Panc1 (cell line): ENCODE measurements at regions not wholly inside any gene's neighbourhood (a gene's known extent, or its start where the extent isn't known, plus 50 kb on each side); places are given as distances from the start of the nearest gene placed in this dataset.
"Not testable (repeated sequence)": the region's sequence is repeated elsewhere in the genome, so short reads cannot be mapped to it uniquely, and the experiment has no call there.

Experiments
- ATAC-seq: fragments of 200-7000 bp; cut with Tn5 transposase; 2 replicates; pipeline ENCODE4 v1.9.1; 2020; ENCODE audit warnings: mild to moderate bottlenecking, moderate library complexity
- BruUV-seq: library from RNA; stranded (reverse); fragments of 400-500 nt; replicated peaks from 2 replicates; lab custom pipeline; 2021; lab: Mats Ljungman, UMichigan
- CTCF ChIA-PET: fragments of 300-600 bp; sonication (Branson Sonifier 250); formaldehyde crosslinking; loops from one replicate; lab custom pipeline; 2022; ENCODE audit warnings: antibody characterized with exemption; lab: Charles Lee
- POLR2A ChIA-PET: fragments of 300-600 bp; sonication (Branson Sonifier 250); formaldehyde crosslinking; loops from one replicate; lab custom pipeline; 2022; ENCODE audit warnings: antibody characterized with exemption; lab: Charles Lee
- DNase-seq: peaks from one replicate; pipeline ENCODE4 v3.0.0-alpha.2; 2010; ENCODE audit warnings: low read depth, low spot score
- H3K27ac ChIP-seq: 2 replicates; pipeline ENCODE4 v1.5.1; 2011; ENCODE audit warnings: mild to moderate bottlenecking, low read length, inconsistent platforms
- H3K27me3 ChIP-seq: fragments of 200-500 bp; sonication (Bioruptor generic); 2 replicates; pipeline ENCODE4 v1.6.0; 2014; ENCODE audit warnings: low read length, inconsistent platforms; ENCODE audit not compliant: control insufficient read depth, insufficient read depth
- H3K36me3 ChIP-seq: fragments of 200-500 bp; sonication (Bioruptor generic); 2 replicates; pipeline ENCODE4 v1.5.1; 2014; ENCODE audit warnings: inconsistent platforms, mild to moderate bottlenecking, low read length, moderate library complexity; ENCODE audit not compliant: control insufficient read depth, insufficient read depth
- H3K4me1 ChIP-seq: 2 replicates; pipeline ENCODE4 v1.5.1; 2011; ENCODE audit warnings: inconsistent platforms, mild to moderate bottlenecking, low read length, moderate library complexity; ENCODE audit not compliant: control insufficient read depth, insufficient read depth
- H3K4me3 ChIP-seq, 2 experiments: 2 replicates each; pipeline ENCODE4 v1.5.1; 2011 to 2012; ENCODE audit warnings: low read depth in 2 of 2, low read length in 2 of 2, mild to moderate bottlenecking in 2 of 2, inconsistent platforms in 1 of 2, moderate library complexity in 1 of 2
- H3K9me3 ChIP-seq: fragments of 200-500 bp; sonication (Bioruptor generic); 2 replicates; pipeline ENCODE4 v1.5.1; 2014; ENCODE audit warnings: low read depth, mild to moderate bottlenecking, inconsistent platforms, low read length, moderate library complexity; ENCODE audit not compliant: control insufficient read depth, insufficient read depth
- POLR2AphosphoS5 ChIP-seq: IDR thresholded peaks from 2 replicates; pipeline ENCODE4 v1.6.1; 2012; ENCODE audit warnings: mild to moderate bottlenecking, low read depth, low read length, moderate library complexity
- REST ChIP-seq, 2 experiments: IDR thresholded peaks; 2 replicates each; pipeline ENCODE4 v1.6.1; 2011 to 2012; ENCODE audit warnings: low read depth in 2 of 2, control low read depth in 1 of 2, low read length in 1 of 2, mild to moderate bottlenecking in 1 of 2, moderate library complexity in 1 of 2; ENCODE audit not compliant: insufficient read depth in 1 of 2
- SIN3A ChIP-seq: IDR thresholded peaks from 2 replicates; pipeline ENCODE4 v1.6.1; 2012; ENCODE audit warnings: low read depth, mild to moderate bottlenecking, low read length, moderate library complexity, borderline replicate concordance; ENCODE audit not compliant: insufficient read depth
- TCF7L2 ChIP-seq: IDR thresholded peaks from 2 replicates; pipeline ENCODE4 v1.6.1; 2011; ENCODE audit warnings: mild to moderate bottlenecking, low read depth, low read length, inconsistent platforms
- in situ Hi-C: cut with HindIII; loops from 2 replicates; pipeline ENCODE4 v1.10.0; 2016; ENCODE audit warnings: low sequenced_read_pairs, low pct_unique_long_range_greater_than_20kb
- intact Hi-C: fragments of 100-400 bp; cut with micrococcal nuclease; formaldehyde crosslinking; loops from one replicate; pipeline ENCODE4 v1.10.0; 2022; ENCODE audit not compliant: unreplicated experiment

GRCh38 chr4:141332359-141333181 lies 111.9 kb downstream of the ZNF330 start:
- H3K27me3 ChIP-seq, DNase-seq, H3K9me3 ChIP-seq, in situ Hi-C loops, POLR2A ChIA-PET, BruUV-seq, H3K36me3 ChIP-seq, H3K4me1 ChIP-seq, CTCF ChIA-PET, intact Hi-C loops: not testable (repeated sequence)
- peak overlapping the region; percentile 74 for H3K27ac ChIP-seq
- TF ChIP-seq REST (IDR thresholded peaks at IDR 0.05; ENCODE audit: insufficient read depth in 1 of 2, low read depth in 2 of 2, low read length in 1 of 2) (0 out of 4 replicates have a peak, but pooled peaks of 1 of the 2 experiments have one; percentile 20), SIN3A (peak; percentile 73), POLR2AphosphoS5 (peak; percentile 96), TCF7L2 (peak; percentile 59)
- ATAC-seq = peak; percentile 89
- peak overlapping the region; percentile 60 to 77 for H3K4me3 ChIP-seq

GRCh38 chr4:141333456-141334230 lies 112.9 kb downstream of the ZNF330 start:
- H3K36me3 ChIP-seq, in situ Hi-C loops, BruUV-seq, H3K9me3 ChIP-seq, POLR2A ChIA-PET, intact Hi-C loops, DNase-seq, H3K4me1 ChIP-seq, H3K27me3 ChIP-seq: not testable (repeated sequence)
- Histone ChIP-seq H3K27ac (peak overlapping the region; percentile 79), H3K4me3 (peak overlapping the region; percentile 47 to 54)
- CTCF ChIA-PET = interaction anchor here (0.6 kb wide), 1 partner anchor 774 kb away, joined by 3 read pairs; no protein-coding TSS in a partner anchor
- peak; percentile 61 for ATAC-seq

DNA sequence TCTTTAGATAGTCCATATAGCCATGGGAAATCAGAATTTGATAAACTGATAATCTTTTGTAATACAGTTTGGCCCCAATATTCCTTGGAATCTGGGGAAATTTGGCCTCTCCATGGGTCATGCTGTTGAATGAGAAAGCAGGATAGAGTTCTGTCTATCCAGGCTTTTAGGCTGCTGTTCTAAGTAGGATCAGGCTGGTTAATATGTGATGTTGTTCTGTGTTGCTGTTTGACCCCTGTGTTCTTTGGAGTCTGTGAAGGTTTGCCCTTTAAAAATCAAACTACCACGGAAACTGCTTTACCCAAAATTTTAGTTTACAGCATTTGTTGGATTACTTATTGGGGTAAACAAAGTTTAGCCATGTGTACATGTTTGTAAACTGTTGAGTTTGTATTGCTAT lies 114.5 kb downstream of the ZNF330 start:
- Histone ChIP-seq H3K4me1 (no peaks in the 10 kb centered on the region; the same call in 1 of the 2 replicates), H3K36me3 (no peaks in the 10 kb centered on the region), H3K4me3 (peak overlapping the region; percentile 23 to 47; a peak in 3 of 4 replicates), H3K27me3 (no peaks in the 10 kb centered on the region), H3K9me3 (no peaks in the 10 kb centered on the region), H3K27ac (peak overlapping the region; percentile 29; the same call in 1 of the 2 replicates)
- in situ Hi-C loops = no loop called here
- no peak for TF ChIP-seq POLR2AphosphoS5
- BruUV-seq = no TSS peak
- POLR2A ChIA-PET = no interaction called here
- DNase-seq (no peak), ATAC-seq (no peak)
- intact Hi-C loops = no loop called here
- CTCF ChIA-PET = no interaction called here
